ENCODE measurements at regions not wholly inside any gene's neighbourhood (a gene's known extent, or its start where the extent isn't known, plus 50 kb on each side); places are given as distances from the start of the nearest gene placed in this dataset.

GRCh38 chr7:25887795-25888559 lies 264.0 kb upstream of the NFE2L3 start:
- Histone ChIP-seq H3K4me1 (ENCODE audit: control insufficient read depth in 1 of 2, insufficient read depth in 2 of 2, low read length in 2 of 2) (peaks cover 0 to under 1% of the 10 kb centered on the region in 2 donors), H3K9ac (ENCODE audit: low read depth in 1 of 2, low read length in 2 of 2) (no peak overlapping the region), H3K9me3 (ENCODE audit: control insufficient read depth in 1 of 2, low read length in 2 of 2) (no peaks in the 10 kb centered on the region), H3K36me3 (ENCODE audit: control insufficient read depth in 1 of 2, insufficient read depth in 2 of 2, low read length in 2 of 2) (no peaks in the 10 kb centered on the region), H3K4me3 (ENCODE audit: low read depth in 1 of 2, low read length in 2 of 2) (no peak overlapping the region), H3K27me3 (ENCODE audit: control insufficient read depth in 1 of 2, insufficient read depth in 2 of 2, low read length in 2 of 2) (peaks cover 13 to 28% of the 10 kb centered on the region in 2 donors), H3K27ac (ENCODE audit: low read depth, low read length) (no peak overlapping the region)

- H3K4me3 ChIP-seq (ENCODE audit: low read depth in 1 of 2, low read length in 2 of 2), result no peak overlapping the region
- H3K27ac ChIP-seq (ENCODE audit: low read depth, low read length), result no peak overlapping the region
- H3K9me3 ChIP-seq (ENCODE audit: control insufficient read depth in 1 of 2, low read length in 2 of 2), result no peaks in the 10 kb centered on the region
- H3K27me3 ChIP-seq (ENCODE audit: control insufficient read depth in 1 of 2, insufficient read depth in 2 of 2, low read length in 2 of 2), result peaks cover 3 to 16% of the 10 kb centered on the region in 2 donors
- H3K36me3 ChIP-seq (ENCODE audit: control insufficient read depth in 1 of 2, insufficient read depth in 2 of 2, low read length in 2 of 2), result no peaks in the 10 kb centered on the region
- peaks cover 2 to 6% of the 10 kb centered on the region in 2 donors for H3K4me1 ChIP-seq (ENCODE audit: control insufficient read depth in 1 of 2, insufficient read depth in 2 of 2, low read length in 2 of 2)
- no peak overlapping the region for H3K9ac ChIP-seq (ENCODE audit: low read depth in 1 of 2, low read length in 2 of 2)
These were observed 262.2 kb upstream of the NFE2L3 start for GRCh38 chr7:25889765-25890164.

GRCh38 chr7:25891591-25891990 lies 260.4 kb upstream of the NFE2L3 start:
- H3K9me3 ChIP-seq (ENCODE audit: control insufficient read depth in 1 of 2, low read length in 2 of 2), result no peaks in the 10 kb centered on the region
- H3K27ac ChIP-seq (ENCODE audit: low read depth, low read length), result no peak overlapping the region
- no peak overlapping the region for H3K9ac ChIP-seq (ENCODE audit: low read depth in 1 of 2, low read length in 2 of 2)
- peaks cover 6 to 12% of the 10 kb centered on the region in 2 donors for H3K4me1 ChIP-seq (ENCODE audit: control insufficient read depth in 1 of 2, insufficient read depth in 2 of 2, low read length in 2 of 2)
- no peak overlapping the region for H3K4me3 ChIP-seq (ENCODE audit: low read depth in 1 of 2, low read length in 2 of 2)
- peaks cover 3 to 10% of the 10 kb centered on the region in 2 donors for H3K27me3 ChIP-seq (ENCODE audit: control insufficient read depth in 1 of 2, insufficient read depth in 2 of 2, low read length in 2 of 2)
- H3K36me3 ChIP-seq (ENCODE audit: control insufficient read depth in 1 of 2, insufficient read depth in 2 of 2, low read length in 2 of 2), result no peaks in the 10 kb centered on the region

GRCh38 chr7:25893436-25893835 lies 258.6 kb upstream of the NFE2L3 start:
- H3K9ac ChIP-seq (ENCODE audit: low read depth in 1 of 2, low read length in 2 of 2), result peak overlapping the region; percentile 61 to 69
- H3K27ac ChIP-seq (ENCODE audit: low read depth, low read length), result no peak overlapping the region
- peaks cover 6 to 12% of the 10 kb centered on the region in 2 donors for H3K4me1 ChIP-seq (ENCODE audit: control insufficient read depth in 1 of 2, insufficient read depth in 2 of 2, low read length in 2 of 2)
- H3K36me3 ChIP-seq (ENCODE audit: control insufficient read depth in 1 of 2, insufficient read depth in 2 of 2, low read length in 2 of 2), result no peaks in the 10 kb centered on the region
- H3K9me3 ChIP-seq (ENCODE audit: control insufficient read depth in 1 of 2, low read length in 2 of 2), result no peaks in the 10 kb centered on the region
- peak overlapping the region; percentile 71 to 91 for H3K4me3 ChIP-seq (ENCODE audit: low read depth in 1 of 2, low read length in 2 of 2)
- H3K27me3 ChIP-seq (ENCODE audit: control insufficient read depth in 1 of 2, insufficient read depth in 2 of 2, low read length in 2 of 2), result peaks cover 3 to 5% of the 10 kb centered on the region in 2 donors

GRCh38 chr7:25894002-25894901 lies 257.7 kb upstream of the NFE2L3 start:
- H3K9ac ChIP-seq (ENCODE audit: low read depth in 1 of 2, low read length in 2 of 2), result no peak overlapping the region
- no peaks in the 10 kb centered on the region for H3K9me3 ChIP-seq (ENCODE audit: control insufficient read depth in 1 of 2, low read length in 2 of 2)
- no peak overlapping the region for H3K27ac ChIP-seq (ENCODE audit: low read depth, low read length)
- no peak overlapping the region for H3K4me3 ChIP-seq (ENCODE audit: low read depth in 1 of 2, low read length in 2 of 2)
- H3K4me1 ChIP-seq (ENCODE audit: control insufficient read depth in 1 of 2, insufficient read depth in 2 of 2, low read length in 2 of 2), result peaks cover 6 to 12% of the 10 kb centered on the region in 2 donors
- peaks cover 3 to 5% of the 10 kb centered on the region in 2 donors for H3K27me3 ChIP-seq (ENCODE audit: control insufficient read depth in 1 of 2, insufficient read depth in 2 of 2, low read length in 2 of 2)
- H3K36me3 ChIP-seq (ENCODE audit: control insufficient read depth in 1 of 2, insufficient read depth in 2 of 2, low read length in 2 of 2), result no peaks in the 10 kb centered on the region

DNA sequence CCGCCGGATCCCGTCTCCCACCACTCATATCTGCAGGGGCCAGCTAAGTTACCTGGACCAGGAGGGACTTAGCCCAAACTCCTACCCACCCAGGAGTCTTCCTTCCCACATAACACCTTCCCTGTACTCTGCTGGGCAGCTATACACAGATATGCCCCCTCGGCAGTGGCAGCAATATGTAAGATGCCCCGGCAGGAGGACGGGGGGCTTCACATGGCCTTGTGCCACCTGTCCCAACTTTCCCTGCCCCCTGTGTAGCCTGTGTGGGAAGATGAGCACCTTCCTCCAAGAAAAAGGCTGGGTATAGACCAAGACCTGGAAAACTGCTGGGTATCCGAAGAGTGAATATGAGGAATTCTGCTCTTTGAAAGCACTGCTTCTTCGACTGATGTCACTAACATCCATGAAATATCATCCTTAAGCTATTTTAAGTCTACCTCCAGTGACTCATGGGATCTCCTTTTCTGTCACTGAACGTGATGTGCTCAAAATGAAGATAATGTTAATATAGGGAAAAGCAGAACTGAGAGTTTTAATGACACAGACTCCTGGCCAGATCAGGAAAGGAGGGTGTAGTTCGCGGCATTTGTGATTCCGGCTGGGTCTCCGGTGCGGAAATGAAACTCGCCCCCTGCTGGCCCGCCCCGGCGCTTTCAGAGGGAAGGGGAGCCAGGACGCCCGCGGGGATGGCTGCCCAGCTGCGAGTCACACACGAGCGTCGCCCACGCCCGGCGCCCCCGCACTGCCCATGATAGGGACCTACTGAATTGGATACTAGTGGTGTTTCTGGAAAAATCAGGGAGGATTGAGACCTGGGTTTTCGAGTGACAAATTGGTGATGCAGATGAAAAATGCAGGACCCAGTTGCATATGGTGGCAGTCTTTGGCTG lies 256.9 kb upstream of the NFE2L3 start:
- Histone ChIP-seq H3K27me3 (ENCODE audit: control insufficient read depth in 1 of 2, insufficient read depth in 2 of 2, low read length in 2 of 2) (no peaks in the 10 kb centered on the region), H3K36me3 (ENCODE audit: control insufficient read depth in 1 of 2, insufficient read depth in 2 of 2, low read length in 2 of 2) (no peaks in the 10 kb centered on the region), H3K27ac (ENCODE audit: low read depth, low read length) (no peak overlapping the region), H3K4me3 (ENCODE audit: low read depth in 1 of 2, low read length in 2 of 2) (peak overlapping the region; percentile 44 to 51), H3K4me1 (ENCODE audit: control insufficient read depth in 1 of 2, insufficient read depth in 2 of 2, low read length in 2 of 2) (peaks cover 6 to 12% of the 10 kb centered on the region in 2 donors), H3K9me3 (ENCODE audit: control insufficient read depth in 1 of 2, low read length in 2 of 2) (no peaks in the 10 kb centered on the region), H3K9ac (ENCODE audit: low read depth in 1 of 2, low read length in 2 of 2) (peak overlapping the region in 1 of 2 donors; percentile 39)

DNA sequence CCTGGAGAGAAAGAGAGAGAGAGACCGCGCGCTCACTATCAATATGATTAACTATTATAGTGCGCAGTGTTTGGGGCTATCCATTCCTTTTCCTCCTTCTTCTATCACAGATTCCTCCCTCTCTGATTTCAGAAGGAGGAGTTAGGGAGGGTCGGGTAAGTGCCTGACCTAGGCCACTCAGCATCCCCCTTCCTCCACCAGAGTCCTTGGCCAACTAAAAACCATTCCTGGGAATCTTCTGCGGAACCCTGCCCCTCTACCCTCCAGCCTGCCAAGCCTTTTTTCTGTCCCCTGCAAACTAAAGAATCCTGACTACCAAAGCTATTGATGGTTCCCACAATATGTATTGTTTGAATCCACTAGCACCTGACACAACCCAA lies 256.2 kb upstream of the NFE2L3 start:
- Histone ChIP-seq H3K9me3 (ENCODE audit: control insufficient read depth in 1 of 2, low read length in 2 of 2) (no peaks in the 10 kb centered on the region), H3K4me1 (ENCODE audit: control insufficient read depth in 1 of 2, insufficient read depth in 2 of 2, low read length in 2 of 2) (peaks cover 6 to 12% of the 10 kb centered on the region in 2 donors), H3K27ac (ENCODE audit: low read depth, low read length) (no peak overlapping the region), H3K27me3 (ENCODE audit: control insufficient read depth in 1 of 2, insufficient read depth in 2 of 2, low read length in 2 of 2) (no peaks in the 10 kb centered on the region), H3K36me3 (ENCODE audit: control insufficient read depth in 1 of 2, insufficient read depth in 2 of 2, low read length in 2 of 2) (no peaks in the 10 kb centered on the region), H3K4me3 (ENCODE audit: low read depth in 1 of 2, low read length in 2 of 2) (peak overlapping the region; percentile 44 to 51), H3K9ac (ENCODE audit: low read depth in 1 of 2, low read length in 2 of 2) (no peak overlapping the region)

DNA sequence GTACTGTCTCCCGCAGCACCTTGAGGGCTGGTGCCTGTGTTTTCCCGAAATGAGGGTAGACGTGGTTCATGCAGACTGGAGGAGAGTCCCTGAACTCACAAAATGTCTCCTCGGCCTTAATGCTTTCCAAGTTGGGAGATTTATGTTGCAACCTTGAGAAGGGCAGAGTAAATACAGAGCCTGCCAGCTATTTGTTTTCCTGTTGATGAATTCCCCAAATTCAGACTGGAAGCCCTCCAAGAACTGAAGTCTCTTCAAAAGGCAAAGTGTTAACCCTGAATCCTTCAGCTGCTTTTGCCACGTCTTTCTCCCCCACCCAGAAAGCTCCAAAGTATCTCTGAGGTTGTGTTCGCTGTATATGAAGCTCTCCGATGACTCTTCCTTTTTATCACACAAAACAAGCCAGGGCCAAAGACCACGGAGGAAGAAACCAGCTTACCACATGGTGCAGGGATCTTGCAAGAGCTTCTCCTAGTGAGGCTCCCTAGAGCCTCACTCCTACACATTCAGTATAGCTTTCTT lies 254.7 kb upstream of the NFE2L3 start:
- peaks cover 6 to 12% of the 10 kb centered on the region in 2 donors for H3K4me1 ChIP-seq (ENCODE audit: control insufficient read depth in 1 of 2, insufficient read depth in 2 of 2, low read length in 2 of 2)
- no peaks in the 10 kb centered on the region for H3K27me3 ChIP-seq (ENCODE audit: control insufficient read depth in 1 of 2, insufficient read depth in 2 of 2, low read length in 2 of 2)
- H3K9me3 ChIP-seq (ENCODE audit: control insufficient read depth in 1 of 2, low read length in 2 of 2), result no peaks in the 10 kb centered on the region
- H3K4me3 ChIP-seq (ENCODE audit: low read depth in 1 of 2, low read length in 2 of 2), result no peak overlapping the region
- H3K9ac ChIP-seq (ENCODE audit: low read depth in 1 of 2, low read length in 2 of 2), result no peak overlapping the region
- H3K27ac ChIP-seq (ENCODE audit: low read depth, low read length), result no peak overlapping the region
- no peaks in the 10 kb centered on the region for H3K36me3 ChIP-seq (ENCODE audit: control insufficient read depth in 1 of 2, insufficient read depth in 2 of 2, low read length in 2 of 2)

GRCh38 chr7:25900245-25900644 lies 251.8 kb upstream of the NFE2L3 start:
- no peaks in the 10 kb centered on the region for H3K9me3 ChIP-seq (ENCODE audit: control insufficient read depth in 1 of 2, low read length in 2 of 2)

More at GRCh38 chr7:25900245-25900644, 251.8 kb upstream of the NFE2L3 start:
- no peak overlapping the region for H3K4me3 ChIP-seq (ENCODE audit: low read depth in 1 of 2, low read length in 2 of 2)
- no peak overlapping the region for H3K27ac ChIP-seq (ENCODE audit: low read depth, low read length)
- H3K4me1 ChIP-seq (ENCODE audit: control insufficient read depth in 1 of 2, insufficient read depth in 2 of 2, low read length in 2 of 2), result peaks cover 0 to under 1% of the 10 kb centered on the region in 2 donors
- no peaks in the 10 kb centered on the region for H3K27me3 ChIP-seq (ENCODE audit: control insufficient read depth in 1 of 2, insufficient read depth in 2 of 2, low read length in 2 of 2)
- H3K36me3 ChIP-seq (ENCODE audit: control insufficient read depth in 1 of 2, insufficient read depth in 2 of 2, low read length in 2 of 2), result no peaks in the 10 kb centered on the region
- H3K9ac ChIP-seq (ENCODE audit: low read depth in 1 of 2, low read length in 2 of 2), result no peak overlapping the region
